GM12892 (cell line): ENCODE measurements at regions not wholly inside any gene's neighbourhood (a gene's known extent, or its start where the extent isn't known, plus 50 kb on each side); places are given as distances from the start of the nearest gene placed in this dataset.

ENCODE experiments used
- DNase-seq: peaks from one replicate; pipeline ENCODE4 v3.0.0; 2011; ENCODE audit not compliant: insufficient read length
- FAIRE-seq: peaks from 2 replicates; lab custom pipeline; 2011; peaks lifted over from hg19 to GRCh38; lab: Jason Lieb, UNC
- POLR2A ChIP-seq: IDR thresholded peaks from 2 replicates; pipeline ENCODE4 v1.6.1; 2011; ENCODE audit warnings: low read depth, low read length, control low read depth
- POLR2AphosphoS5 ChIP-seq: IDR thresholded peaks from 2 replicates; pipeline ENCODE4 v1.6.1; 2011; ENCODE audit warnings: low read depth, low read length, control low read depth
- TAF1 ChIP-seq: IDR thresholded peaks from 2 replicates; pipeline ENCODE4 v1.6.1; 2011; ENCODE audit warnings: low read depth, mild to moderate bottlenecking, control low read depth, low read length, borderline replicate concordance

DNA sequence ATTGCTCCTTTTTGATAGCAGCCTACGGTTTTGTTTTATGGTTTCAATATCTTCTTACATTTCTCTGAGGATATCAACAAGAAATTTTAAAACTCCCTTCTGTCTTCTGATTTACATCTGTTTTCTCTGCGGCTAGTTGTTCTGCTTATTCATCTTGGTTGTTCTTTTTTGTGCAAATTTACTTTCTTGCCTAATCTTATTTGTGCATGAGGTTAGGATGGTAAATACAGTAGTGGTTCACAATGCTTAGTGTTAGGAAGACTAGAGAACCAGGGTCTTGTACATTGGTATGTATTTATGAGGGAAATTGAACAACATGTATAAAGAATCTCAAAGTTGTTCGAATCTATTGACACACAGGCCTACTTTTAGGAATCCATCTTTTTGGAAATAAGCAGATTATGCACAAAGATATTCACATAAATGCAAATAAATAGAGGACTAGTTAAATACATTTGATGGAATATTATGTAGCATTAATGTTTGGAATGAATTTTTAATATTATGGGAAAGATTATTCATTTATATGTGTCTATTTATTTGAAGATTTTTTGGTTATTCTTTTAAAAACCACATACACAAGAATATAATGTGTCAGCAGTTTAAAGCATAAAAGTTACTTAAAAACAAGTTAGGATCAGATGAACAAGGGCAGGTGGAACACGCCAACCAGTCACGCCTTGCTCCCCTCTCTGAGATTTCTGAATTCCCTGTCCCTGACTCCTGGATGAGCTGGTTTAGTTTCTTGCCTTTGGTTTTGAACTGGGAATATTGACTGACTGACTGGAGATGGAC lies 51.4 kb upstream of the RFC3 start:
- TF ChIP-seq TAF1 = no peak
- TF ChIP-seq POLR2A = no peak
- no peak for TF ChIP-seq POLR2AphosphoS5
- DNase-seq = no peak
- FAIRE-seq = no peak

DNA sequence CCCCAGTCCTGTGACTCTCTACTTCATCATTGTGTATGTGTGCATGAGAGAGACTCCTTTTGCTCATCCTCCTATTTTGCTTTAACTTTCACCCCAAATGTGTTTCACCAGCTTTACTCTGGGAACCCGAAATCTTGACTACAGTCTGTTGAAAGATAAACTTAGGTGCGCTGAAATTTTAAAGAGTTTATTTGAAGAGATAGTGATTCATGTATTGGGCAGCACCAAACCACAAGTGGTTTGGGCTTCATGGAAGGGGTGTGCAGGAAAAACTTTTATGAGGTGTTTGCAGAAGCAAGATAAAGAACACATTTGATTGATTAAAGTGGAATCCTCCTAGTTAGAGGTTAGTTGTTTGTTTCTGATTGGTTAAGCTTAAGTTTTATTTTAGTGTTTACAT lies 50.8 kb upstream of the RFC3 start:
- FAIRE-seq (no peak), DNase-seq (no peak)
- TF ChIP-seq POLR2AphosphoS5 (no peak), TAF1 (no peak), POLR2A (no peak)
